ENCODE measurements at regions not wholly inside any gene's neighbourhood (a gene's known extent, or its start where the extent isn't known, plus 50 kb on each side); places are given as distances from the start of the nearest gene placed in this dataset.

DNA sequence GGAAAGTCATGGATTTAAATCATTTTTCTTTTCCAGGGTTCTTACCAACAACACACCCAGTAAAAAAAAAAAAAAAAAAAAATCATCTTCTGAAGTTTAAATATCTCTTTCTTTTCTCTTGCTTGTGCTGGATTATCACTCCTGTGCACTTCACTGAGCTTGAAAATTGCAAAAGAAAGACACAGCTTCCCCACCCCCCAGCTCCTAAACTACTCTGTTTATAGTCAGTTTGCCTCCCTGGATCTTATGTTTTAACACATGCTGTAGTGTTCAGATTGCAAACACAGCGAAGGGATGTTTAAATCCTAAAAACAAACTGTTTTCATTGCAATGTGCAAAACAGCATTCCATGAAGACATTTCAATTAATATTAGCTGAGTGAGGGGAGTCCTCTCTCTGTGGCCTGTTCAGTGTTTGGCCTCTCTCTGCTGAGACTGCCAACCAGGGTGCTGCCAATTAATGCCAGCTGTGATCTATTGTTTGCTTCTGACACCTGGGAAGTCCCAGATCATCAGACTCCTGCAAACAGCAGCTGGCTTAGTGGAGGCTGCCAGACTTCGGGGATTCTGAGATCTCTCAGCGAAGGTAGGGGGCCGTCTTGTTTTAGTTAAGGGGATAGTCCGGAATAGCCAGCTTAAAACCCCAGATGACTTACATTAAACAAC is 171.1 kb upstream of the PITX2 start:
- no peak overlapping the region for H3K27ac ChIP-seq
- WGBS, 3 donors: 13 to 20% (median 19%) methylated on average over 5 of the region's 5 CpGs
- peaks cover 3% of the 10 kb centered on the region for H3K4me1 ChIP-seq (ENCODE audit: insufficient read depth)
- H3K9me3 ChIP-seq: no peaks in the 10 kb centered on the region
- H3K4me3 ChIP-seq: no peak overlapping the region
- peak in 1 of 5 donors; percentile 5 for DNase-seq
- H3K27me3 ChIP-seq: no peaks in the 10 kb centered on the region
- H3K36me3 ChIP-seq: no peaks in the 10 kb centered on the region
- intact Hi-C loops (cut with DNase I): no loop called here
- TF ChIP-seq POLR2A (IDR thresholded peaks at IDR 0.05) (no peak), EP300 (IDR thresholded peaks at IDR 0.05) (no peak)
- TF ChIP-seq, protein P1, sequence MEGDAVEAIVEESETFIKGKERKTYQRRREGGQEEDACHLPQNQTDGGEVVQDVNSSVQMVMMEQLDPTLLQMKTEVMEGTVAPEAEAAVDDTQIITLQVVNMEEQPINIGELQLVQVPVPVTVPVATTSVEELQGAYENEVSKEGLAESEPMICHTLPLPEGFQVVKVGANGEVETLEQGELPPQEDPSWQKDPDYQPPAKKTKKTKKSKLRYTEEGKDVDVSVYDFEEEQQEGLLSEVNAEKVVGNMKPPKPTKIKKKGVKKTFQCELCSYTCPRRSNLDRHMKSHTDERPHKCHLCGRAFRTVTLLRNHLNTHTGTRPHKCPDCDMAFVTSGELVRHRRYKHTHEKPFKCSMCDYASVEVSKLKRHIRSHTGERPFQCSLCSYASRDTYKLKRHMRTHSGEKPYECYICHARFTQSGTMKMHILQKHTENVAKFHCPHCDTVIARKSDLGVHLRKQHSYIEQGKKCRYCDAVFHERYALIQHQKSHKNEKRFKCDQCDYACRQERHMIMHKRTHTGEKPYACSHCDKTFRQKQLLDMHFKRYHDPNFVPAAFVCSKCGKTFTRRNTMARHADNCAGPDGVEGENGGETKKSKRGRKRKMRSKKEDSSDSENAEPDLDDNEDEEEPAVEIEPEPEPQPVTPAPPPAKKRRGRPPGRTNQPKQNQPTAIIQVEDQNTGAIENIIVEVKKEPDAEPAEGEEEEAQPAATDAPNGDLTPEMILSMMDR (IDR thresholded peaks at IDR 0.05): no peak

DNA sequence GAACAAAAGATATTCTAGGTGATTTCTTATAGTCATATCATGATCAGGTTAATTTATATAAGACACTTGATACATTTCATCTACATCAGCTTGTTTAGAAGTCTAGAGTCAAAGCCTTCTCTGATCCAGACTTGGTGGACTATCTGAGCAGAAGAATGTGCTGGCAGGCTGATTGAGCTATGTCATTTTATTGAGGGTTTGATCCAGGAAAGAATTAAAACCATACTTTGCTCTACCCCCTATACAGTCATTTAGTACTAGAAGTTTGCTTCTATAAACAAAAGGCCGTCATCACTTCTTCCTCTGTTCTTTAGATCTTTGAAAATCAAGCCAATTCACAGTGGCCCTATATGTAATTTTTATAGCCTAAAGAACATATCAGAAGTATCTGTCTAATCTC is 173.1 kb upstream of the PITX2 start:
- no peak for DNase-seq
- 90 to 98% (median 92%) methylated on average over 1 of the region's 1 CpG for WGBS, 3 donors
- Histone ChIP-seq H3K9me3 (no peaks in the 10 kb centered on the region), H3K27me3 (no peaks in the 10 kb centered on the region), H3K27ac (no peak overlapping the region), H3K4me3 (no peak overlapping the region), H3K36me3 (no peaks in the 10 kb centered on the region), H3K4me1 (ENCODE audit: insufficient read depth) (peaks cover 3% of the 10 kb centered on the region)
- intact Hi-C loops (cut with DNase I): no loop called here
- TF ChIP-seq, protein P1 (IDR thresholded peaks at IDR 0.05): no peak
- no peak for TF ChIP-seq EP300 (IDR thresholded peaks at IDR 0.05)

DNA sequence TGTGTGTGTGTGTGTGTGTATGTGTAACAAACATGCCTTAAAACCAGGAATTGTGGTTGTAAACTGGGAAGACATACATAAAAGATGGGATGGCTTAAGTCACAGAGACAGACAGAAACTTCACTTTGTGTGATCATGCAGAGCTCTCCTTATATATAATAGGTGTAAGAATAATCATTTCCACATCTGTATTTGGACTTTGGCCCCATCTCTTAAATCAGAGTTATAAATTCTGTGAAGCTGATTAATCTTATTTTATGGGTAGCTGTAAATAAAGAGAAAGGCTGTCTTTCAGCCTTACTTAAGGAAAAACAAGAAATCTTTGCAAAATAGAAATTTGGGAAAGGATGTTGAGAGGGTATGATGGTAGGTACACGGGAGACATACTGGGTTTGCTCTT is 174.6 kb upstream of the PITX2 start:
- intact Hi-C loops (cut with DNase I): no loop called here
- no peak overlapping the region for H3K27ac ChIP-seq
- H3K36me3 ChIP-seq: no peaks in the 10 kb centered on the region
- H3K4me3 ChIP-seq: no peak overlapping the region
- peaks cover 3% of the 10 kb centered on the region for H3K4me1 ChIP-seq (ENCODE audit: insufficient read depth)
- H3K27me3 ChIP-seq: no peaks in the 10 kb centered on the region
- no peaks in the 10 kb centered on the region for H3K9me3 ChIP-seq
- TF ChIP-seq, protein P1 (IDR thresholded peaks at IDR 0.05): no peak
- no peak for TF ChIP-seq POLR2A (IDR thresholded peaks at IDR 0.05)
- TF ChIP-seq EP300 (IDR thresholded peaks at IDR 0.05): no peak
- DNase-seq: no peak
- WGBS, 3 donors: 91 to 94% (median 94%) methylated on average over 1 of the region's 1 CpG

DNA sequence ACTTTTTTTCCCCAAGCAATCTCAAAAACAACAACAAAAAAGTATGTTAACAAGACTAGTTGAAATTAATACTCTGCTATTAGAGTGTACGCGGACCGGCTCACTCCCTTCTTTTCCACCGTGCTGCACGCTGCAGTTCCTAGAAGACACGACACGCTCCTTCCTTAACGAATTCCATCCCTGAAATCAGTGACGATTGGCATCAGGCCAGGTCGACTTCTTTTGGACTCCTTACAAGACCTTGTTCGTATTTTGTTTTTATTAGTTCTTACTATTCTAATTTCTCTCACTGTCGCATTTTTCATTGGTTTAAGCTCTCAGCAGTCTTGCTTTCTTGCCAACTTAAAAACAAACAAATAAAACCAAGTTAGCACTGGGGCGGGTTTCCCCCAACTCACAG is 175.8 kb upstream of the PITX2 start:
- no peak for TF ChIP-seq POLR2A (IDR thresholded peaks at IDR 0.05)
- TF ChIP-seq, protein P1 (IDR thresholded peaks at IDR 0.05): no peak
- TF ChIP-seq EP300 (IDR thresholded peaks at IDR 0.05): no peak
- Histone ChIP-seq H3K4me1 (ENCODE audit: insufficient read depth) (no peaks in the 10 kb centered on the region), H3K36me3 (no peaks in the 10 kb centered on the region), H3K27me3 (no peaks in the 10 kb centered on the region), H3K4me3 (no peak overlapping the region), H3K27ac (no peak overlapping the region), H3K9me3 (no peaks in the 10 kb centered on the region)
- DNase-seq: peak in 2 of 5 donors; percentile 15 to 31
- WGBS, 3 donors: 10 to 16% (median 12%) methylated on average over 13 of the region's 13 CpGs
- intact Hi-C loops (cut with DNase I): no loop called here
